ENCODE measurements at regions not wholly inside any gene's neighbourhood (a gene's known extent, or its start where the extent isn't known, plus 50 kb on each side); places are given as distances from the start of the nearest gene placed in this dataset.
"Not testable (repeated sequence)": the region's sequence is repeated elsewhere in the genome, so short reads cannot be mapped to it uniquely, and the experiment has no call there.

GRCh38 chr16:35197656-35198055, 1738.2 kb downstream of the TP53TG3F start:
- Mint-ChIP-seq H3K4me3 (no peak overlapping the region), H3K27ac (no peak overlapping the region), H3K36me3 (no peaks in the 10 kb centered on the region), H3K9me3 (ENCODE audit: low read depth) (peaks cover 3% of the 10 kb centered on the region), H3K4me1 (ENCODE audit: low read depth) (no peaks in the 10 kb centered on the region), H3K27me3 (no peaks in the 10 kb centered on the region)

- no peaks in the 10 kb centered on the region for H3K4me1 Mint-ChIP-seq (ENCODE audit: low read depth)
- H3K27ac Mint-ChIP-seq, result no peak overlapping the region
- H3K4me3 Mint-ChIP-seq, result no peak overlapping the region
- H3K36me3 Mint-ChIP-seq, result no peaks in the 10 kb centered on the region
- peaks cover 3% of the 10 kb centered on the region for H3K9me3 Mint-ChIP-seq (ENCODE audit: low read depth)
- no peaks in the 10 kb centered on the region for H3K27me3 Mint-ChIP-seq
Measured at GRCh38 chr16:35198223-35199199, 1739.1 kb downstream of the TP53TG3F start.

GRCh38 chr16:35200662-35201061, 1741.2 kb downstream of the TP53TG3F start:
- Mint-ChIP-seq H3K27me3 (no peaks in the 10 kb centered on the region), H3K9me3 (ENCODE audit: low read depth) (peaks cover 8% of the 10 kb centered on the region), H3K27ac (no peak overlapping the region), H3K4me1 (ENCODE audit: low read depth) (no peaks in the 10 kb centered on the region), H3K4me3 (no peak overlapping the region), H3K36me3 (no peaks in the 10 kb centered on the region)

- Mint-ChIP-seq H3K4me1 (ENCODE audit: low read depth) (no peaks in the 10 kb centered on the region), H3K27me3 (no peaks in the 10 kb centered on the region), H3K36me3 (no peaks in the 10 kb centered on the region), H3K9me3 (ENCODE audit: low read depth) (peaks cover 11% of the 10 kb centered on the region), H3K4me3 (no peak overlapping the region), H3K27ac (no peak overlapping the region)
Measured at GRCh38 chr16:35201151-35201550, 1741.7 kb downstream of the TP53TG3F start.

- no peak overlapping the region for H3K4me3 Mint-ChIP-seq
- H3K9me3 Mint-ChIP-seq (ENCODE audit: low read depth), result peaks cover 12% of the 10 kb centered on the region
- no peaks in the 10 kb centered on the region for H3K4me1 Mint-ChIP-seq (ENCODE audit: low read depth)
- H3K27ac Mint-ChIP-seq, result no peak overlapping the region
- H3K27me3 Mint-ChIP-seq, result no peaks in the 10 kb centered on the region
- H3K36me3 Mint-ChIP-seq, result no peaks in the 10 kb centered on the region
Measured at GRCh38 chr16:35203636-35204035, 1744.2 kb downstream of the TP53TG3F start.

GRCh38 chr16:35207059-35207999, 1747.9 kb downstream of the TP53TG3F start:
- no peaks in the 10 kb centered on the region for H3K4me1 Mint-ChIP-seq (ENCODE audit: low read depth)
- H3K9me3 Mint-ChIP-seq (ENCODE audit: low read depth), result peaks cover 8% of the 10 kb centered on the region
- no peaks in the 10 kb centered on the region for H3K27me3 Mint-ChIP-seq
- H3K4me3 Mint-ChIP-seq, result no peak overlapping the region
- H3K27ac Mint-ChIP-seq, result no peak overlapping the region
- no peaks in the 10 kb centered on the region for H3K36me3 Mint-ChIP-seq

GRCh38 chr16:35208001-35208935, 1748.9 kb downstream of the TP53TG3F start:
- Mint-ChIP-seq H3K4me3 (no peak overlapping the region), H3K36me3 (no peaks in the 10 kb centered on the region), H3K27me3 (no peaks in the 10 kb centered on the region), H3K9me3 (ENCODE audit: low read depth) (peaks cover 8% of the 10 kb centered on the region), H3K27ac (no peak overlapping the region), H3K4me1 (ENCODE audit: low read depth) (no peaks in the 10 kb centered on the region)

GRCh38 chr16:35210681-35211433, 1751.4 kb downstream of the TP53TG3F start:
- Mint-ChIP-seq H3K9me3 (ENCODE audit: low read depth) (peaks cover 7% of the 10 kb centered on the region), H3K36me3 (no peaks in the 10 kb centered on the region), H3K4me3 (no peak overlapping the region), H3K4me1 (ENCODE audit: low read depth) (no peaks in the 10 kb centered on the region), H3K27ac (no peak overlapping the region), H3K27me3 (no peaks in the 10 kb centered on the region)

GRCh38 chr16:35214840-35215239, 1755.4 kb downstream of the TP53TG3F start:
- Mint-ChIP-seq H3K36me3 (no peaks in the 10 kb centered on the region), H3K27me3 (no peaks in the 10 kb centered on the region), H3K4me1 (ENCODE audit: low read depth) (no peaks in the 10 kb centered on the region), H3K9me3 (ENCODE audit: low read depth) (peaks cover 4% of the 10 kb centered on the region), H3K4me3 (no peak overlapping the region), H3K27ac (no peak overlapping the region)

- no peak overlapping the region for H3K27ac Mint-ChIP-seq
- H3K27me3 Mint-ChIP-seq, result no peaks in the 10 kb centered on the region
- no peak overlapping the region for H3K4me3 Mint-ChIP-seq
- peaks cover 4% of the 10 kb centered on the region for H3K9me3 Mint-ChIP-seq (ENCODE audit: low read depth)
- no peaks in the 10 kb centered on the region for H3K4me1 Mint-ChIP-seq (ENCODE audit: low read depth)
- no peaks in the 10 kb centered on the region for H3K36me3 Mint-ChIP-seq
Measured at GRCh38 chr16:35215287-35215686, 1755.9 kb downstream of the TP53TG3F start.

- H3K27ac Mint-ChIP-seq; H3K27me3 Mint-ChIP-seq; H3K4me3 Mint-ChIP-seq; H3K36me3 Mint-ChIP-seq; H3K4me1 Mint-ChIP-seq (ENCODE audit: low read depth); H3K9me3 Mint-ChIP-seq (ENCODE audit: low read depth): not testable (repeated sequence)
Measured at GRCh38 chr16:35216261-35216660, 1756.8 kb downstream of the TP53TG3F start.

- no peak overlapping the region for H3K27ac Mint-ChIP-seq
- no peaks in the 10 kb centered on the region for H3K4me1 Mint-ChIP-seq (ENCODE audit: low read depth)
- H3K9me3 Mint-ChIP-seq (ENCODE audit: low read depth), result peaks cover 10% of the 10 kb centered on the region
- H3K27me3 Mint-ChIP-seq, result no peaks in the 10 kb centered on the region
- no peaks in the 10 kb centered on the region for H3K36me3 Mint-ChIP-seq
- H3K4me3 Mint-ChIP-seq, result no peak overlapping the region
Measured at GRCh38 chr16:35221482-35222185, 1762.2 kb downstream of the TP53TG3F start.

GRCh38 chr16:35234679-35235078, 1775.3 kb downstream of the TP53TG3F start:
- no peaks in the 10 kb centered on the region for H3K27me3 Mint-ChIP-seq
- H3K4me3 Mint-ChIP-seq, result no peak overlapping the region
- H3K4me1 Mint-ChIP-seq (ENCODE audit: low read depth), result no peaks in the 10 kb centered on the region
- no peaks in the 10 kb centered on the region for H3K9me3 Mint-ChIP-seq (ENCODE audit: low read depth)
- H3K36me3 Mint-ChIP-seq, result no peaks in the 10 kb centered on the region
- no peak overlapping the region for H3K27ac Mint-ChIP-seq
